ENCODE measurements at regions not wholly inside any gene's neighbourhood (a gene's known extent, or its start where the extent isn't known, plus 50 kb on each side); places are given as distances from the start of the nearest gene placed in this dataset.

GRCh38 chr5:164317676-164318075, 812.3 kb downstream of the MAT2B start:
- Histone ChIP-seq H3K9me3 (ENCODE audit: control insufficient read depth in 4 of 4, low read length in 3 of 4) (no peaks in the 10 kb centered on the region), H3K4me3 (ENCODE audit: low read depth in 1 of 3, low read length in 3 of 3) (no peak overlapping the region), H3K9ac (ENCODE audit: low read depth in 1 of 2, low read length in 2 of 2) (no peak overlapping the region), H3K4me1 (ENCODE audit: control insufficient read depth in 4 of 4, insufficient read depth in 4 of 4, low read length in 3 of 4) (no peaks in the 10 kb centered on the region), H3K27me3 (ENCODE audit: control insufficient read depth in 4 of 4, insufficient read depth in 4 of 4, low read length in 3 of 4) (no peaks in the 10 kb centered on the region), H3K36me3 (ENCODE audit: control insufficient read depth in 4 of 4, insufficient read depth in 3 of 4, low read depth in 1 of 4, low read length in 3 of 4) (no peaks in the 10 kb centered on the region), H3K27ac (ENCODE audit: low read depth in 1 of 2, low read length in 2 of 2) (no peak overlapping the region)
- TF ChIP-seq EGR1 (IDR thresholded peaks at IDR 0.05; ENCODE audit: low read depth in 2 of 2) (no peak), YY1 (IDR thresholded peaks at IDR 0.05) (no peak), REST (IDR thresholded peaks at IDR 0.05) (no peak), GABPA (IDR thresholded peaks at IDR 0.05 in 1 of 2, conservative IDR thresholded peaks at IDR 0.05 in 1 of 2) (no peak), FOXA2 (IDR thresholded peaks at IDR 0.05) (no peak), HNF4A (conservative IDR thresholded peaks at IDR 0.05) (no peak), ZBTB33 (IDR thresholded peaks at IDR 0.05) (no peak), FOXA1 (IDR thresholded peaks at IDR 0.05) (no peak), HNF4G (IDR thresholded peaks at IDR 0.05) (no peak), NR2F2 (IDR thresholded peaks at IDR 0.05) (no peak), JUND (IDR thresholded peaks at IDR 0.05) (no peak), SP1 (IDR thresholded peaks at IDR 0.05) (no peak), MAX (IDR thresholded peaks at IDR 0.05) (no peak)
- WGBS = 87% methylated on average over 1 of the region's 1 CpG
- no peak for DNase-seq (ENCODE audit: low spot score)

GRCh38 chr5:164319161-164319560, 813.7 kb downstream of the MAT2B start:
- Histone ChIP-seq H3K4me1 (ENCODE audit: control insufficient read depth in 4 of 4, insufficient read depth in 4 of 4, low read length in 3 of 4) (no peaks in the 10 kb centered on the region), H3K9ac (ENCODE audit: low read depth in 1 of 2, low read length in 2 of 2) (no peak overlapping the region), H3K36me3 (ENCODE audit: control insufficient read depth in 4 of 4, insufficient read depth in 3 of 4, low read depth in 1 of 4, low read length in 3 of 4) (no peaks in the 10 kb centered on the region), H3K27me3 (ENCODE audit: control insufficient read depth in 4 of 4, insufficient read depth in 4 of 4, low read length in 3 of 4) (no peaks in the 10 kb centered on the region), H3K9me3 (ENCODE audit: control insufficient read depth in 4 of 4, low read length in 3 of 4) (no peaks in the 10 kb centered on the region), H3K27ac (ENCODE audit: low read depth in 1 of 2, low read length in 2 of 2) (no peak overlapping the region), H3K4me3 (ENCODE audit: low read depth in 1 of 3, low read length in 3 of 3) (no peak overlapping the region)
- DNase-seq (ENCODE audit: low spot score) = no peak
- TF ChIP-seq HNF4G (IDR thresholded peaks at IDR 0.05) = no peak
- TF ChIP-seq YY1 (IDR thresholded peaks at IDR 0.05) = no peak
- no peak for TF ChIP-seq ATF3 (IDR thresholded peaks at IDR 0.05)
- TF ChIP-seq ZBTB33 (IDR thresholded peaks at IDR 0.05) = no peak
- TF ChIP-seq RXRA (IDR thresholded peaks at IDR 0.05) = no peak
- no peak for TF ChIP-seq NR2F2 (IDR thresholded peaks at IDR 0.05)
- no peak for TF ChIP-seq FOXA1 (IDR thresholded peaks at IDR 0.05)
- no peak for TF ChIP-seq EGR1 (IDR thresholded peaks at IDR 0.05; ENCODE audit: low read depth in 2 of 2)
- no peak for TF ChIP-seq MAX (IDR thresholded peaks at IDR 0.05)
- TF ChIP-seq REST (IDR thresholded peaks at IDR 0.05) = no peak
- WGBS = 54% methylated on average over 3 of the region's 3 CpGs

All from liver (tissue), 7 donors.